ENCODE measurements at regions not wholly inside any gene's neighbourhood (a gene's known extent, or its start where the extent isn't known, plus 50 kb on each side); places are given as distances from the start of the nearest gene placed in this dataset.

GRCh38 chr3:106245400-106245799 lies 376.6 kb upstream of the CBLB start:
- H3K4me3 ChIP-seq (ENCODE audit: low read depth, low read length): no peak overlapping the region
- H3K27me3 ChIP-seq (ENCODE audit: control insufficient read depth, insufficient read depth, low read length): no peaks in the 10 kb centered on the region
- DNase-seq (ENCODE audit: low read depth, low spot score): no peak
- peaks cover 2% of the 10 kb centered on the region; the same call in 1 of the 2 replicates for H3K9me3 ChIP-seq (ENCODE audit: control insufficient read depth, insufficient read depth, low read length)
- ChIA-PET CTCF (no interaction called here), POLR2A (no interaction called here)
- TF ChIP-seq CTCF (IDR thresholded peaks at IDR 0.05; ENCODE audit: low read depth, low read length): no peak
- H3K27ac ChIP-seq (ENCODE audit: low read depth, low read length): no peak overlapping the region

GRCh38 chr3:106247902-106248684 lies 379.3 kb upstream of the CBLB start:
- Histone ChIP-seq H3K27me3 (ENCODE audit: control insufficient read depth, insufficient read depth, low read length) (no peaks in the 10 kb centered on the region), H3K9me3 (ENCODE audit: control insufficient read depth, insufficient read depth, low read length) (peaks cover 10% of the 10 kb centered on the region), H3K4me3 (ENCODE audit: low read depth, low read length) (no peak overlapping the region), H3K27ac (ENCODE audit: low read depth, low read length) (no peak overlapping the region)
- CTCF ChIA-PET: no interaction called here
- DNase-seq (ENCODE audit: low read depth, low spot score): no peak
- POLR2A ChIA-PET: no interaction called here
- no peak for TF ChIP-seq CTCF (IDR thresholded peaks at IDR 0.05; ENCODE audit: low read depth, low read length)

- peaks cover 10% of the 10 kb centered on the region for H3K9me3 ChIP-seq (ENCODE audit: control insufficient read depth, insufficient read depth, low read length)
- peak; percentile 36 for DNase-seq (ENCODE audit: low read depth, low spot score)
- POLR2A ChIA-PET: no interaction called here
- CTCF ChIA-PET: no interaction called here
- TF ChIP-seq CTCF (IDR thresholded peaks at IDR 0.05; ENCODE audit: low read depth, low read length): no peak
- H3K27ac ChIP-seq (ENCODE audit: low read depth, low read length): no peak overlapping the region
- H3K4me3 ChIP-seq (ENCODE audit: low read depth, low read length): no peak overlapping the region
- no peaks in the 10 kb centered on the region for H3K27me3 ChIP-seq (ENCODE audit: control insufficient read depth, insufficient read depth, low read length)
Measured at GRCh38 chr3:106249159-106249558, 380.3 kb upstream of the CBLB start.

- DNase-seq (ENCODE audit: low read depth, low spot score): no peak
- no peaks in the 10 kb centered on the region for H3K27me3 ChIP-seq (ENCODE audit: control insufficient read depth, insufficient read depth, low read length)
- H3K27ac ChIP-seq (ENCODE audit: low read depth, low read length): no peak overlapping the region
- CTCF ChIA-PET: interaction anchor here (1.0 kb wide), 1 partner anchor 561 kb away, joined by 3 read pairs; no protein-coding TSS in a partner anchor
- POLR2A ChIA-PET: no interaction called here
- peaks cover 10% of the 10 kb centered on the region for H3K9me3 ChIP-seq (ENCODE audit: control insufficient read depth, insufficient read depth, low read length)
- TF ChIP-seq CTCF (IDR thresholded peaks at IDR 0.05; ENCODE audit: low read depth, low read length): no peak
- no peak overlapping the region for H3K4me3 ChIP-seq (ENCODE audit: low read depth, low read length)
Measured at GRCh38 chr3:106249981-106250380, 381.2 kb upstream of the CBLB start.

- DNase-seq (ENCODE audit: low read depth, low spot score): no peak
- no peaks in the 10 kb centered on the region for H3K27me3 ChIP-seq (ENCODE audit: control insufficient read depth, insufficient read depth, low read length)
- ChIA-PET CTCF (no interaction called here), POLR2A (no interaction called here)
- no peak overlapping the region for H3K4me3 ChIP-seq (ENCODE audit: low read depth, low read length)
- TF ChIP-seq CTCF (IDR thresholded peaks at IDR 0.05; ENCODE audit: low read depth, low read length): no peak
- peaks cover 10% of the 10 kb centered on the region for H3K9me3 ChIP-seq (ENCODE audit: control insufficient read depth, insufficient read depth, low read length)
- H3K27ac ChIP-seq (ENCODE audit: low read depth, low read length): no peak overlapping the region
Measured at GRCh38 chr3:106251160-106251892, 382.5 kb upstream of the CBLB start.
